ENCODE measurements at regions not wholly inside any gene's neighbourhood (a gene's known extent, or its start where the extent isn't known, plus 50 kb on each side); places are given as distances from the start of the nearest gene placed in this dataset.

- Histone ChIP-seq H3K4me1 (ENCODE audit: insufficient read depth, low read length, poor library complexity, severe bottlenecking) (no peaks in the 10 kb centered on the region), H3K9ac (ENCODE audit: low read depth, low read length, poor library complexity, severe bottlenecking) (no peak overlapping the region), H3F3A (ENCODE audit: low read depth) (no peaks in the 10 kb centered on the region), H3K36me3 (ENCODE audit: insufficient read depth, low read length) (no peaks in the 10 kb centered on the region), H3K4me3 (ENCODE audit: low read length, poor library complexity, severe bottlenecking) (no peak overlapping the region), H3K27me3 (ENCODE audit: insufficient read depth, low read length, poor library complexity, severe bottlenecking) (no peaks in the 10 kb centered on the region), H3K9me2 (replicated peaks; ENCODE audit: low read depth, low read length) (no peaks in the 10 kb centered on the region), H2AFZ (ENCODE audit: low read length) (no peak overlapping the region), H4K20me1 (ENCODE audit: insufficient read depth, low read length, poor library complexity, severe bottlenecking) (no peaks in the 10 kb centered on the region), H3K4me2 (ENCODE audit: low read depth, low read length, poor library complexity, severe bottlenecking) (no peak overlapping the region), H3K9me3 (ENCODE audit: insufficient read depth, low read depth, low read length) (no peaks in the 10 kb centered on the region), H3K79me2 (ENCODE audit: insufficient read depth, low read length) (no peaks in the 10 kb centered on the region)
- TF ChIP-seq EZH2phosphoT487 (IDR thresholded peaks at IDR 0.05; ENCODE audit: borderline replicate concordance), result no peak
- no peak for TF ChIP-seq CTCF (conservative IDR thresholded peaks at IDR 0.05; ENCODE audit: low read length)
Observed at GRCh38 chr11:129308241-129308865, 67.3 kb upstream of the BARX2 start.

GRCh38 chr11:129307162-129307561, 68.5 kb upstream of the BARX2 start:
- no peak for TF ChIP-seq CTCF (conservative IDR thresholded peaks at IDR 0.05; ENCODE audit: low read length)
- TF ChIP-seq EZH2phosphoT487 (IDR thresholded peaks at IDR 0.05; ENCODE audit: borderline replicate concordance), result no peak

GRCh38 chr11:129302386-129303101, 73.1 kb upstream of the BARX2 start:
- no peak overlapping the region for H2AFZ ChIP-seq (ENCODE audit: low read length)
- H3K4me2 ChIP-seq (ENCODE audit: low read depth, low read length, poor library complexity, severe bottlenecking), result no peak overlapping the region
- TF ChIP-seq EZH2phosphoT487 (IDR thresholded peaks at IDR 0.05; ENCODE audit: borderline replicate concordance), result no peak
- TF ChIP-seq CTCF (conservative IDR thresholded peaks at IDR 0.05; ENCODE audit: low read length), result no peak
- no peak overlapping the region for H3K4me3 ChIP-seq (ENCODE audit: low read length, poor library complexity, severe bottlenecking)
- H3K36me3 ChIP-seq (ENCODE audit: insufficient read depth, low read length), result no peaks in the 10 kb centered on the region
- H3K9me3 ChIP-seq (ENCODE audit: insufficient read depth, low read depth, low read length), result no peaks in the 10 kb centered on the region
- H3K9ac ChIP-seq (ENCODE audit: low read depth, low read length, poor library complexity, severe bottlenecking), result no peak overlapping the region
- H3K4me1 ChIP-seq (ENCODE audit: insufficient read depth, low read length, poor library complexity, severe bottlenecking), result no peaks in the 10 kb centered on the region
- no peaks in the 10 kb centered on the region for H3K9me2 ChIP-seq (replicated peaks; ENCODE audit: low read depth, low read length)
- H3F3A ChIP-seq (ENCODE audit: low read depth), result no peaks in the 10 kb centered on the region
- no peaks in the 10 kb centered on the region for H4K20me1 ChIP-seq (ENCODE audit: insufficient read depth, low read length, poor library complexity, severe bottlenecking)
- H3K27me3 ChIP-seq (ENCODE audit: insufficient read depth, low read length, poor library complexity, severe bottlenecking), result no peaks in the 10 kb centered on the region
- no peaks in the 10 kb centered on the region for H3K79me2 ChIP-seq (ENCODE audit: insufficient read depth, low read length)

More at GRCh38 chr11:129307162-129307561, 68.5 kb upstream of the BARX2 start:
- Histone ChIP-seq H3K9ac (ENCODE audit: low read depth, low read length, poor library complexity, severe bottlenecking) (no peak overlapping the region), H3K27me3 (ENCODE audit: insufficient read depth, low read length, poor library complexity, severe bottlenecking) (no peaks in the 10 kb centered on the region), H3F3A (ENCODE audit: low read depth) (no peaks in the 10 kb centered on the region), H2AFZ (ENCODE audit: low read length) (no peak overlapping the region), H3K9me3 (ENCODE audit: insufficient read depth, low read depth, low read length) (no peaks in the 10 kb centered on the region), H3K36me3 (ENCODE audit: insufficient read depth, low read length) (no peaks in the 10 kb centered on the region), H3K4me2 (ENCODE audit: low read depth, low read length, poor library complexity, severe bottlenecking) (no peak overlapping the region), H3K9me2 (replicated peaks; ENCODE audit: low read depth, low read length) (no peaks in the 10 kb centered on the region), H3K4me3 (ENCODE audit: low read length, poor library complexity, severe bottlenecking) (no peak overlapping the region), H3K4me1 (ENCODE audit: insufficient read depth, low read length, poor library complexity, severe bottlenecking) (no peaks in the 10 kb centered on the region), H3K79me2 (ENCODE audit: insufficient read depth, low read length) (no peaks in the 10 kb centered on the region), H4K20me1 (ENCODE audit: insufficient read depth, low read length, poor library complexity, severe bottlenecking) (no peaks in the 10 kb centered on the region)
